ENCODE measurements at regions not wholly inside any gene's neighbourhood (a gene's known extent, or its start where the extent isn't known, plus 50 kb on each side); places are given as distances from the start of the nearest gene placed in this dataset.

- no TSS peak for BruUV-seq (replicated peaks)
- Histone ChIP-seq H4K20me1 (ENCODE audit: insufficient read depth) (no peaks in the 10 kb centered on the region), H2AFZ (no peak overlapping the region), H3F3A (ENCODE audit: insufficient read depth, low read depth) (no peaks in the 10 kb centered on the region), H3K27me3 (ENCODE audit: insufficient read depth, low read depth) (no peaks in the 10 kb centered on the region), H3K4me3 (no peak overlapping the region), H3K4me1 (replicated peaks; ENCODE audit: insufficient read depth) (peaks cover 9% of the 10 kb centered on the region), H3K9me2 (ENCODE audit: insufficient read depth) (no peaks in the 10 kb centered on the region), H3K27ac (no peak overlapping the region), H3K9me3 (ENCODE audit: insufficient read depth, low read depth) (peaks cover 4% of the 10 kb centered on the region; the same call in 1 of the 2 replicates), H3K79me2 (ENCODE audit: low read depth) (no peaks in the 10 kb centered on the region), H3K4me2 (no peak overlapping the region), H3K36me3 (ENCODE audit: low read depth) (no peaks in the 10 kb centered on the region)
- CTCF ChIA-PET = no interaction called here
- intact Hi-C loops (cut with micrococcal nuclease; ENCODE audit: unreplicated experiment) = no loop called here
- POLR2A ChIA-PET (ENCODE audit: unreplicated experiment) = no interaction called here
- TF ChIP-seq, protein P1, sequence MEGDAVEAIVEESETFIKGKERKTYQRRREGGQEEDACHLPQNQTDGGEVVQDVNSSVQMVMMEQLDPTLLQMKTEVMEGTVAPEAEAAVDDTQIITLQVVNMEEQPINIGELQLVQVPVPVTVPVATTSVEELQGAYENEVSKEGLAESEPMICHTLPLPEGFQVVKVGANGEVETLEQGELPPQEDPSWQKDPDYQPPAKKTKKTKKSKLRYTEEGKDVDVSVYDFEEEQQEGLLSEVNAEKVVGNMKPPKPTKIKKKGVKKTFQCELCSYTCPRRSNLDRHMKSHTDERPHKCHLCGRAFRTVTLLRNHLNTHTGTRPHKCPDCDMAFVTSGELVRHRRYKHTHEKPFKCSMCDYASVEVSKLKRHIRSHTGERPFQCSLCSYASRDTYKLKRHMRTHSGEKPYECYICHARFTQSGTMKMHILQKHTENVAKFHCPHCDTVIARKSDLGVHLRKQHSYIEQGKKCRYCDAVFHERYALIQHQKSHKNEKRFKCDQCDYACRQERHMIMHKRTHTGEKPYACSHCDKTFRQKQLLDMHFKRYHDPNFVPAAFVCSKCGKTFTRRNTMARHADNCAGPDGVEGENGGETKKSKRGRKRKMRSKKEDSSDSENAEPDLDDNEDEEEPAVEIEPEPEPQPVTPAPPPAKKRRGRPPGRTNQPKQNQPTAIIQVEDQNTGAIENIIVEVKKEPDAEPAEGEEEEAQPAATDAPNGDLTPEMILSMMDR (conservative IDR thresholded peaks at IDR 0.05) = no peak
- TF ChIP-seq EZH2 (IDR thresholded peaks at IDR 0.05; ENCODE audit: low read depth) = no peak
- no peak for DNase-seq
Measured at GRCh38 chr1:172954476-172955150, 96.1 kb downstream of the TNFSF18 start.

- Histone ChIP-seq H3K79me2 (ENCODE audit: low read depth) (no peaks in the 10 kb centered on the region), H3K4me3 (no peak overlapping the region), H3K9me2 (ENCODE audit: insufficient read depth) (no peaks in the 10 kb centered on the region), H3K4me1 (replicated peaks; ENCODE audit: insufficient read depth) (peaks cover 9% of the 10 kb centered on the region), H3K27ac (no peak overlapping the region), H3K9me3 (ENCODE audit: insufficient read depth, low read depth) (peaks cover 4% of the 10 kb centered on the region; the same call in 1 of the 2 replicates), H4K20me1 (ENCODE audit: insufficient read depth) (no peaks in the 10 kb centered on the region), H3K36me3 (ENCODE audit: low read depth) (no peaks in the 10 kb centered on the region), H3K4me2 (no peak overlapping the region), H3F3A (ENCODE audit: insufficient read depth, low read depth) (no peaks in the 10 kb centered on the region), H3K27me3 (ENCODE audit: insufficient read depth, low read depth) (no peaks in the 10 kb centered on the region), H2AFZ (no peak overlapping the region)
- intact Hi-C loops (cut with micrococcal nuclease; ENCODE audit: unreplicated experiment) = no loop called here
- TF ChIP-seq EZH2 (IDR thresholded peaks at IDR 0.05; ENCODE audit: low read depth) = no peak
- TF ChIP-seq, protein P1 (conservative IDR thresholded peaks at IDR 0.05) = no peak
- ChIA-PET CTCF (no interaction called here), POLR2A (ENCODE audit: unreplicated experiment) (no interaction called here)
- no peak for DNase-seq
- no TSS peak for BruUV-seq (replicated peaks)
Measured at GRCh38 chr1:172955161-172955815, 95.5 kb downstream of the TNFSF18 start.

DNA sequence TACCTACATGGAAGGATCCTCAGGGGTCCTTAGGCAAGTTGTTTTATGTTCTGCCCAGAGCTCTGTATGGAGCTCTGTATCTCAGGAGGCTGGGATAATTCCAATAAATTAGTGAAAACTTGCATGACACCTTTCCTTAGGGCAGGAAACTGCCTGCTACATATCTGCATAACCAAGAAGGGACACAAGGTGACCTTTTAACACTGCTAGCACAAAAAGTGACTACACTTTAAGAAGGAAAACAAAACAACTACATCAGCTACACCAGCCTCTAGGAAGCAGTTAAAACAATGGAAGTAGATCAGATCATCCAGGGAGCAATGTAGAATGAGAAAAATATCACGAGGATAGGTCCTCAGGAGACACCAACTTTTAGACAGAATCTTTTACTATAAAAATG lies 93.9 kb downstream of the TNFSF18 start:
- ChIA-PET CTCF (interaction anchor here (1.0 kb wide), 1 partner anchor 104 kb away, joined by 3 read pairs; no protein-coding TSS in a partner anchor), POLR2A (ENCODE audit: unreplicated experiment) (no interaction called here)
- H3K79me2 ChIP-seq (ENCODE audit: low read depth) = no peaks in the 10 kb centered on the region
- peaks cover 4% of the 10 kb centered on the region; the same call in 1 of the 2 replicates for H3K9me3 ChIP-seq (ENCODE audit: insufficient read depth, low read depth)
- H3F3A ChIP-seq (ENCODE audit: insufficient read depth, low read depth) = no peaks in the 10 kb centered on the region
- H3K27me3 ChIP-seq (ENCODE audit: insufficient read depth, low read depth) = no peaks in the 10 kb centered on the region
- H3K9me2 ChIP-seq (ENCODE audit: insufficient read depth) = no peaks in the 10 kb centered on the region
- H2AFZ ChIP-seq = no peak overlapping the region
- H3K36me3 ChIP-seq (ENCODE audit: low read depth) = no peaks in the 10 kb centered on the region
- BruUV-seq (replicated peaks) = no TSS peak
- no peak overlapping the region for H3K27ac ChIP-seq
- no peak for DNase-seq
- intact Hi-C loops (cut with micrococcal nuclease; ENCODE audit: unreplicated experiment) = no loop called here
- H3K4me1 ChIP-seq (replicated peaks; ENCODE audit: insufficient read depth) = peaks cover 4% of the 10 kb centered on the region
- H3K4me3 ChIP-seq = no peak overlapping the region
- H4K20me1 ChIP-seq (ENCODE audit: insufficient read depth) = no peaks in the 10 kb centered on the region
- H3K4me2 ChIP-seq = no peak overlapping the region
- no peak for TF ChIP-seq EZH2 (IDR thresholded peaks at IDR 0.05; ENCODE audit: low read depth)
- TF ChIP-seq, protein P1 (conservative IDR thresholded peaks at IDR 0.05) = no peak
